CD14-positive monocyte (primary cell): ENCODE measurements at regions not wholly inside any gene's neighbourhood (a gene's known extent, or its start where the extent isn't known, plus 50 kb on each side); places are given as distances from the start of the nearest gene placed in this dataset.

ENCODE experiments used
- DNase-seq, 3 donors: peaks; one replicate each; pipeline ENCODE4 v3.0.0-alpha.2; 2011 to 2022
- H2AFZ ChIP-seq: 2 replicates; pipeline ENCODE4 v1.6.0; 2012; ENCODE audit warnings: mild to moderate bottlenecking, low read depth, low read length, inconsistent platforms; ENCODE audit not compliant: insufficient read depth, poor library complexity, severe bottlenecking
- H3K27ac ChIP-seq, 2 donors: 1 replicate in 1 of 2; 2 replicates in 1 of 2; pipeline ENCODE4 v1.5.1; 2012 to 2013; ENCODE audit warnings: low read length in 2 of 2, control low read depth in 1 of 2, inconsistent platforms in 1 of 2, low read depth in 1 of 2, mild to moderate bottlenecking in 1 of 2
- H3K27me3 ChIP-seq, 2 donors: one replicate each; pipeline versions ENCODE4 v1.6.0 to v1.6.1; 2011 to 2013; ENCODE audit warnings: low read length in 2 of 2; ENCODE audit not compliant: control insufficient read depth in 2 of 2, insufficient read depth in 2 of 2
- H3K36me3 ChIP-seq, 2 donors: replicated peaks in 1 of 2; 1 replicate in 1 of 2; 2 replicates in 1 of 2; pipeline versions ENCODE4 v1.5.1 to v1.6.1; 2012 to 2013; ENCODE audit warnings: low read length in 2 of 2, control low read depth in 1 of 2, inconsistent platforms in 1 of 2, mild to moderate bottlenecking in 1 of 2; ENCODE audit not compliant: insufficient read depth in 2 of 2, control insufficient read depth in 1 of 2
- H3K4me1 ChIP-seq, 2 donors: 1 replicate in 1 of 2; 2 replicates in 1 of 2; pipeline versions ENCODE4 v1.5.1 to v1.6.1; 2012 to 2013; ENCODE audit warnings: low read length in 2 of 2, control low read depth in 1 of 2, inconsistent platforms in 1 of 2, mild to moderate bottlenecking in 1 of 2, moderate library complexity in 1 of 2; ENCODE audit not compliant: insufficient read depth in 2 of 2, control insufficient read depth in 1 of 2
- H3K4me2 ChIP-seq: replicated peaks from 2 replicates; pipeline ENCODE3; 2012; ENCODE audit warnings: low read length, moderate library complexity, mild to moderate bottlenecking; ENCODE audit not compliant: poor library complexity, severe bottlenecking; ENCODE audit errors: extremely low read depth
- H3K4me3 ChIP-seq, 3 experiments: fragments of 200-600 bp in 1 of 3; sonication (generic) in 1 of 3; replicated peaks in 1 of 3; 1 replicate in 2 of 3; 2 replicates in 1 of 3; pipeline ENCODE4 v1.5.1; 2011 to 2013; ENCODE audit warnings: low read length in 3 of 3, mild to moderate bottlenecking in 3 of 3, control low read depth in 2 of 3, low read depth in 2 of 3, inconsistent platforms in 1 of 3, moderate library complexity in 1 of 3
- H3K79me2 ChIP-seq: 2 replicates; pipeline ENCODE4 v1.6.0; 2012; ENCODE audit warnings: mild to moderate bottlenecking, control low read depth, inconsistent platforms, low read length, moderate library complexity; ENCODE audit not compliant: insufficient read depth
- H3K9ac ChIP-seq: 2 replicates; pipeline ENCODE4 v1.6.0; 2017; ENCODE audit warnings: low read length, mild to moderate bottlenecking; ENCODE audit not compliant: insufficient read depth, poor library complexity, severe bottlenecking
- H3K9me3 ChIP-seq, 2 donors: replicated peaks in 1 of 2; 1 replicate in 1 of 2; 2 replicates in 1 of 2; pipeline versions ENCODE4 v1.5.1 to v1.6.1; 2012 to 2013; ENCODE audit warnings: low read length in 2 of 2, control low read depth in 1 of 2; ENCODE audit not compliant: control insufficient read depth in 1 of 2, insufficient read depth in 1 of 2
- H4K20me1 ChIP-seq: 2 replicates; pipeline ENCODE4 v1.6.0; 2012; ENCODE audit warnings: mild to moderate bottlenecking, low read length, control low read depth, moderate library complexity; ENCODE audit not compliant: insufficient read depth
- H3K27ac Mint-ChIP-seq, 7 donors: one replicate each; pipeline ENCODE4 v1.8.0; 2020; ENCODE audit warnings: mild to moderate bottlenecking in 7 of 7, mixed read lengths in 7 of 7, moderate library complexity in 6 of 7, inconsistent platforms in 2 of 7
- H3K27me3 Mint-ChIP-seq, 3 donors: one replicate each; pipeline ENCODE4 v1.8.0; 2021 to 2022; ENCODE audit warnings: low read depth in 3 of 3, mild to moderate bottlenecking in 3 of 3, mixed read lengths in 3 of 3, moderate library complexity in 3 of 3, inconsistent platforms in 1 of 3
- H3K36me3 Mint-ChIP-seq, 2 donors: one replicate each; pipeline ENCODE4 v1.8.0; 2020; ENCODE audit warnings: mixed read lengths in 2 of 2, inconsistent platforms in 1 of 2, mild to moderate bottlenecking in 1 of 2
- H3K4me1 Mint-ChIP-seq: one replicate; pipeline ENCODE4 v1.8.0; 2020; ENCODE audit warnings: mild to moderate bottlenecking, mixed read lengths
- H3K4me3 Mint-ChIP-seq, 2 donors: one replicate each; pipeline ENCODE4 v1.8.0; 2020; ENCODE audit warnings: mild to moderate bottlenecking in 2 of 2, mixed read lengths in 2 of 2, moderate library complexity in 1 of 2
- H3K9me3 Mint-ChIP-seq, 7 donors: one replicate each; pipeline ENCODE4 v1.8.0; 2020 to 2022; ENCODE audit warnings: mixed read lengths in 7 of 7, mild to moderate bottlenecking in 6 of 7, moderate library complexity in 6 of 7, inconsistent platforms in 2 of 7
- WGBS: methylation state at CpG from one replicate; pipeline ENCODE4 v1.1.5; 2013; ENCODE audit warnings: missing lambda C conversion rate; ENCODE audit not compliant: insufficient coverage; 5-methylcytosine and 5-hydroxymethylcytosine counted together
- intact Hi-C, 2 donors: fragments of 100-400 bp; cut with micrococcal nuclease; formaldehyde crosslinking; loops; one replicate each; pipeline versions ENCODE4 v1.15.0 to v1.15.1; 2023
- TF ChIP-seq, protein P1 (sequence below): fragments of 200-600 bp; IDR thresholded peaks from one replicate; pipeline ENCODE4 v1.8.0; 2022; ENCODE audit warnings: antibody characterized with exemption, mild to moderate bottlenecking

DNA sequence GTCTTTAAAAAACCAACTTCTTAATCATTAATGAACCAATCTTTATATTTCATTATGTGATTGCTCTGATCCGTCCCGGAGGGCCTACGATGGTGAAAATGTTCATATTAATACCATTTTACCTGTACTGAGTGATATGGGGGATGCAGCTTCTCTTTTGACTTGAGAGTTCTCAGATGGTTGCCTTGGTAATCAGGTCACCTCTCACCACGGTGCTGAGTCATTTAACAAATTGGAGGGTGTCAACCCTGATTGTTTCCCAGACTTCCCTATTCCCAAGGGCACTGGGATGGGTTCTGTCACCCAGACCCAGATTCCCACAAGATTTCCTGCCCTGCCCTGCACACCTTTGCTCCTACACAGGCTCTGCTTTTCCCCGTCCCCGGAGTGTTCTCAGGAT, 128.5 kb upstream of the TMTC4 start:
- no peak overlapping the region for H3K4me3 Mint-ChIP-seq

DNA sequence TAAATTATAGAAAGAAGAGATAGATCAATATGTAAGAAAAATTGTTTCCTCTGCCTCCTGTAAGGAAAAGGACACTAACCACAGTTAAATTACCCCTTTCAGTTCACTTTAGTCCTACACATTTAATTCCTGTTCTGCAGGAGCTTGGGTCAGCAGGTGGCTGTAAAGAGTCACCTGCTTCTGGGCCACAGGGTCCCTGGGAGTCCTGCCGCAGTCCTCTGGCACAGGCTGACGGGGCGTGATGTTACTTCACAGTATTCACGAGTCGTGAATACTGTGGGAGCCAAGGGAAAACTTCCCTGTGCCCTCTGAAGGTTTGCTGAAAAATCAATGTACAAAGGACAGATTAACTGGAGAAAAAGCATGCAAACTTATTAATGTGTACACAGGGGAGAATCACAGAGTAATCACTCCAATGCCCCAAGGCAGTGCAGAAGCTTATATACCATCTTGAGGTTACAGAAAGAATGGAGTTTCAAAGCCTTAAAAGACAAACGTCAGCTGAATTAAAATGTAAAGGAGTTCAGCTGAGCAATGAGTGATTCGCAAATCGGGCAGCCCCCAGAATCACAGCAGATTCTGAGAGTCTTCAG, 125.8 kb upstream of the TMTC4 start:
- TF ChIP-seq, protein P1, sequence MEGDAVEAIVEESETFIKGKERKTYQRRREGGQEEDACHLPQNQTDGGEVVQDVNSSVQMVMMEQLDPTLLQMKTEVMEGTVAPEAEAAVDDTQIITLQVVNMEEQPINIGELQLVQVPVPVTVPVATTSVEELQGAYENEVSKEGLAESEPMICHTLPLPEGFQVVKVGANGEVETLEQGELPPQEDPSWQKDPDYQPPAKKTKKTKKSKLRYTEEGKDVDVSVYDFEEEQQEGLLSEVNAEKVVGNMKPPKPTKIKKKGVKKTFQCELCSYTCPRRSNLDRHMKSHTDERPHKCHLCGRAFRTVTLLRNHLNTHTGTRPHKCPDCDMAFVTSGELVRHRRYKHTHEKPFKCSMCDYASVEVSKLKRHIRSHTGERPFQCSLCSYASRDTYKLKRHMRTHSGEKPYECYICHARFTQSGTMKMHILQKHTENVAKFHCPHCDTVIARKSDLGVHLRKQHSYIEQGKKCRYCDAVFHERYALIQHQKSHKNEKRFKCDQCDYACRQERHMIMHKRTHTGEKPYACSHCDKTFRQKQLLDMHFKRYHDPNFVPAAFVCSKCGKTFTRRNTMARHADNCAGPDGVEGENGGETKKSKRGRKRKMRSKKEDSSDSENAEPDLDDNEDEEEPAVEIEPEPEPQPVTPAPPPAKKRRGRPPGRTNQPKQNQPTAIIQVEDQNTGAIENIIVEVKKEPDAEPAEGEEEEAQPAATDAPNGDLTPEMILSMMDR: no peak
- no peaks in the 10 kb centered on the region for H3K36me3 ChIP-seq
- Mint-ChIP-seq H3K27ac (peak overlapping the region in 1 of 7 donors; percentile 54), H3K9me3 (peaks cover under 1 to 20% (median 11%) of the 10 kb centered on the region in 7 donors), H3K27me3 (peaks cover 0 to 2% (median 2%) of the 10 kb centered on the region in 3 donors), H3K4me1 (no peaks in the 10 kb centered on the region), H3K4me3 (no peak overlapping the region), H3K36me3 (no peaks in the 10 kb centered on the region)
- H4K20me1 ChIP-seq: no peaks in the 10 kb centered on the region
- H2AFZ ChIP-seq: no peak overlapping the region
- peaks cover 0 to 16% of the 10 kb centered on the region in 2 donors for H3K9me3 ChIP-seq
- H3K79me2 ChIP-seq: no peaks in the 10 kb centered on the region
- H3K9ac ChIP-seq: no peak overlapping the region
- H3K27me3 ChIP-seq: no peaks in the 10 kb centered on the region
- intact Hi-C loops: no loop called here
- no peak overlapping the region for H3K4me3 ChIP-seq
- H3K4me2 ChIP-seq: no peak overlapping the region
- H3K4me1 ChIP-seq: no peaks in the 10 kb centered on the region
- 95% methylated on average over 8 of the region's 8 CpGs for WGBS
- H3K27ac ChIP-seq: no peak overlapping the region
- DNase-seq: no peak

More for the DNA sequence above, 128.5 kb upstream of the TMTC4 start:
- H3K9ac ChIP-seq: no peak overlapping the region
- H3K4me3 ChIP-seq: no peak overlapping the region
- H3K79me2 ChIP-seq: no peaks in the 10 kb centered on the region
- Mint-ChIP-seq H3K4me1 (no peaks in the 10 kb centered on the region), H3K36me3 (no peaks in the 10 kb centered on the region), H3K27ac (peak overlapping the region in 1 of 7 donors; percentile 6), H3K27me3 (peaks cover 0 to 2% (median 1%) of the 10 kb centered on the region in 3 donors), H3K9me3 (peaks cover 0 to 14% (median 3%) of the 10 kb centered on the region in 7 donors)
- DNase-seq: no peak
- intact Hi-C loops: no loop called here
- TF ChIP-seq, protein P1: no peak
- H3K4me1 ChIP-seq: no peaks in the 10 kb centered on the region
- no peaks in the 10 kb centered on the region for H3K9me3 ChIP-seq
- no peak overlapping the region for H3K4me2 ChIP-seq
- H3K36me3 ChIP-seq: no peaks in the 10 kb centered on the region
- 100% methylated on average over 2 of the region's 6 CpGs for WGBS
- H2AFZ ChIP-seq: no peak overlapping the region
- H3K27me3 ChIP-seq: no peaks in the 10 kb centered on the region
- no peaks in the 10 kb centered on the region for H4K20me1 ChIP-seq
- H3K27ac ChIP-seq: no peak overlapping the region
